Prostate gland (tissue), 2 donors: ENCODE measurements at regions not wholly inside any gene's neighbourhood (a gene's known extent, or its start where the extent isn't known, plus 50 kb on each side); places are given as distances from the start of the nearest gene placed in this dataset.

Source experiments
- DNase-seq: peaks from one replicate; pipeline ENCODE4 v3.0.0-alpha.2; 2019; ENCODE audit warnings: low spot score
- H3K27ac ChIP-seq, 2 donors: fragments of 200-600 bp; sonication (generic); 2 replicates each; pipeline ENCODE4 v1.5.1; 2017 to 2019
- H3K27me3 ChIP-seq: fragments of 200-600 bp; sonication (generic); replicated peaks from 2 replicates; pipeline ENCODE4 v1.5.1; 2019; ENCODE audit not compliant: insufficient read depth
- H3K36me3 ChIP-seq, 2 donors: fragments of 200-600 bp; sonication (generic); 1 replicate in 1 of 2; 2 replicates in 1 of 2; pipeline versions ENCODE4 v1.5.1 to v1.8.1; 2017 to 2019
- H3K4me1 ChIP-seq: fragments of 200-600 bp; sonication (generic); replicated peaks from 2 replicates; pipeline ENCODE4 v1.5.1; 2019
- H3K4me3 ChIP-seq, 2 donors: fragments of 200-600 bp; sonication (generic); 2 replicates each; pipeline ENCODE4 v1.5.1; 2017 to 2019
- H3K9me3 ChIP-seq: fragments of 200-600 bp; sonication (generic); 2 replicates; pipeline ENCODE4 v1.5.1; 2017
- POLR2A ChIP-seq: fragments of 450-650 bp; IDR thresholded peaks from one replicate; pipeline ENCODE4 v1.6.1; 2016; ENCODE audit warnings: antibody characterized with exemption, mild to moderate bottlenecking
- POLR2AphosphoS5 ChIP-seq: sonication (generic); formaldehyde crosslinking; IDR thresholded peaks from one replicate; pipeline ENCODE4 v1.6.1; 2017; ENCODE audit warnings: antibody characterized with exemption
- WGBS: methylation state at CpG from one replicate; pipeline ENCODE4 v1.1.5; 2018; 5-methylcytosine and 5-hydroxymethylcytosine counted together
- intact Hi-C: fragments of 100-400 bp; cut with DNase I; formaldehyde crosslinking; loops from one replicate; pipeline ENCODE4 v1.14.2; 2022
- TF ChIP-seq, protein P1 (sequence below), 4 experiments: fragments of 200-600 bp in 2 of 4; fragments of 450-650 bp in 2 of 4; sonication (generic) in 2 of 4; IDR thresholded peaks; 1 replicate in 3 of 4; 2 replicates in 1 of 4; pipeline ENCODE4 v1.5.1; 2016 to 2019; ENCODE audit warnings: antibody characterized with exemption in 4 of 4, mild to moderate bottlenecking in 2 of 4, moderate library complexity in 2 of 4

DNA sequence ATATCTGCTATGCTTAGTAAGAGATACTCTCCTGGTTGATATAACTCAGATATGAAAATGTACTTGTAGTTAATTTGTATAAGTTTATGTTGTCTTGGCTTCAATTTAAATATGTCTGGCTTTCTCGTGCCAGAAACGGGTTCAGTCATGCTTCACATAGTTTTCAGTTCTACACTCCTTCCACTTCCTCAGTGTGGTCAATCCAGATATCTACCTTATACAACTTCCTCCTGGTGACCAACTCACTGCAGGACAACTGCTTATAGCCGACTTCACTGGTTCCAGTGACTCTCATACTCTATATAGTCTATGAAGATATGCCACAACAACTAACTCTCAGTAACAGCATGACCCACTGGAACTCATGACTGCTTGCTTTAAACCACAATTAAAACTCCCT, 690.4 kb downstream of the SLCO4C1 start:
- Histone ChIP-seq H3K9me3 (no peaks in the 10 kb centered on the region), H3K4me1 (no peaks in the 10 kb centered on the region), H3K36me3 (no peaks in the 10 kb centered on the region), H3K27me3 (no peaks in the 10 kb centered on the region), H3K27ac (no peak overlapping the region), H3K4me3 (no peak overlapping the region)
- intact Hi-C loops: no loop called here
- DNase-seq: no peak
- TF ChIP-seq POLR2AphosphoS5 (no peak), POLR2A (no peak)
- TF ChIP-seq, protein P1, sequence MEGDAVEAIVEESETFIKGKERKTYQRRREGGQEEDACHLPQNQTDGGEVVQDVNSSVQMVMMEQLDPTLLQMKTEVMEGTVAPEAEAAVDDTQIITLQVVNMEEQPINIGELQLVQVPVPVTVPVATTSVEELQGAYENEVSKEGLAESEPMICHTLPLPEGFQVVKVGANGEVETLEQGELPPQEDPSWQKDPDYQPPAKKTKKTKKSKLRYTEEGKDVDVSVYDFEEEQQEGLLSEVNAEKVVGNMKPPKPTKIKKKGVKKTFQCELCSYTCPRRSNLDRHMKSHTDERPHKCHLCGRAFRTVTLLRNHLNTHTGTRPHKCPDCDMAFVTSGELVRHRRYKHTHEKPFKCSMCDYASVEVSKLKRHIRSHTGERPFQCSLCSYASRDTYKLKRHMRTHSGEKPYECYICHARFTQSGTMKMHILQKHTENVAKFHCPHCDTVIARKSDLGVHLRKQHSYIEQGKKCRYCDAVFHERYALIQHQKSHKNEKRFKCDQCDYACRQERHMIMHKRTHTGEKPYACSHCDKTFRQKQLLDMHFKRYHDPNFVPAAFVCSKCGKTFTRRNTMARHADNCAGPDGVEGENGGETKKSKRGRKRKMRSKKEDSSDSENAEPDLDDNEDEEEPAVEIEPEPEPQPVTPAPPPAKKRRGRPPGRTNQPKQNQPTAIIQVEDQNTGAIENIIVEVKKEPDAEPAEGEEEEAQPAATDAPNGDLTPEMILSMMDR (IDR thresholded peaks at IDR 0.05): no peak
- 76% methylated on average over 3 of the region's 3 CpGs for whole genome bisulfite sequencing

DNA sequence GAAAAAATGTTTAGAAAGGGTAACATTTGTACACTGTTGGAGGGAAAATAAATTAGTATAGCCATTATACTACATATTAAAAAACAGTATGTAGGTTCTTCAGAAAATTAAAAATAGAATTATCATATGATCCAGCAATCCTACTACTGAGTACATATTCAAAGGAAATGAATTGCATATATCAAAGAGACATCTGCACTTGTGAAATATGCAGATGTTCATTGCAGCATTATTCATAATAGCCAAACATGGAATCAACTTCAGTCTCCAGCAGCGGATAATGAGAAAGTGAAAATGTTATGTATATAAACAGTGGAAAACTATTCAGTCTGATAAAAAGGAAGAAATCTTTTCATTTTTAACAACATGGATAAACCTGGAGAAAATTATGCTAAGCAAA, 695.5 kb downstream of the SLCO4C1 start:
- Histone ChIP-seq H3K4me3 (no peak overlapping the region), H3K27ac (no peak overlapping the region), H3K27me3 (no peaks in the 10 kb centered on the region), H3K9me3 (no peaks in the 10 kb centered on the region), H3K36me3 (no peaks in the 10 kb centered on the region), H3K4me1 (no peaks in the 10 kb centered on the region)
- TF ChIP-seq POLR2AphosphoS5: no peak
- TF ChIP-seq POLR2A: no peak
- TF ChIP-seq, protein P1 (IDR thresholded peaks at IDR 0.05): no peak
- no peak for DNase-seq
- WGBS: 96% methylated on average over 1 of the region's 1 CpG
- intact Hi-C loops: no loop called here

DNA sequence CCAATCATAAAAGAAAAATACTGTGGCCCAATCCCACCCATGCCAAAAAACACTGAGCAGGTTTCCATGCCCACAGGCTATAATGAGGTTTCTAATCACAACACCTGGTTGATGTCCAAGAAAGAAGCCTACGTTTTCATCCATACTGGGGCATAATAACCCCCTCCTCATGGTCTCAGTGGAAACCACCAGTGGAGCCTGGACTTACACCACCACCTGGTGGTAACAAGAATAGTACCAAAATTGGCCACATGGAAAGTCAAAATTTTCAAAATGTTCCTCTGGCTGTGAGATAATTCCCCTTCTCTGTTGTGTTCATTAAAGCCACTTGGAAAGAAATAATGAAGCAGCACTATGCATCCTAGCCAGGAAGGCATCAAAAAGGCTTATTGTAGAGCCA, 687.3 kb upstream of the ST8SIA4 start:
- TF ChIP-seq, protein P1 (IDR thresholded peaks at IDR 0.05): no peak
- no peak for TF ChIP-seq POLR2A
- TF ChIP-seq POLR2AphosphoS5: no peak
- Histone ChIP-seq H3K27ac (no peak overlapping the region), H3K9me3 (no peaks in the 10 kb centered on the region), H3K27me3 (no peaks in the 10 kb centered on the region), H3K4me3 (no peak overlapping the region), H3K4me1 (no peaks in the 10 kb centered on the region), H3K36me3 (no peaks in the 10 kb centered on the region)
- no peak for DNase-seq
- intact Hi-C loops: no loop called here
- WGBS: 35% methylated on average over 1 of the region's 1 CpG

DNA sequence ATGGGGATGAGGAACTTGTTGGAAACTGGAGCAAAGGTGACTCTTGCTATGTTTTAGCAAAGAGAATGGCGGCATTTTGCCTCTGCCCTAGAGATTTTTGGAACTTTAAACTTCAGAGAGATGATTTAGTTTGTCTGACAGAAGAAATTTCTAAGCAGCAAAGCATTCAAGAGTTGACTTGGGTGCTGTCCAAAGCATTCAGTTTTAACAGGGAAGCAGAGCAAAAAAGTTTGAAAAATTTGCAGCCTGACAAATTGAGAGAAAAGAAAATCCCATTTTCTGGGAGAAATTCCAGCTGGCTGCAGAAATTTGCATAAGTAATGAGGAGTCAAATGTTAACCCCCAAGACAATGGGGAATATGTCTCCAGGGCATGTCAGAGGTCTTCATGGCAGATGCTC, 682.3 kb upstream of the ST8SIA4 start:
- Histone ChIP-seq H3K27ac (no peak overlapping the region), H3K9me3 (no peaks in the 10 kb centered on the region), H3K4me3 (no peak overlapping the region), H3K27me3 (no peaks in the 10 kb centered on the region), H3K4me1 (no peaks in the 10 kb centered on the region), H3K36me3 (no peaks in the 10 kb centered on the region)
- DNase-seq: no peak
- intact Hi-C loops: no loop called here
- WGBS: 57% methylated on average over 1 of the region's 1 CpG
- TF ChIP-seq POLR2A (no peak), POLR2AphosphoS5 (no peak)
- TF ChIP-seq, protein P1 (IDR thresholded peaks at IDR 0.05): no peak

DNA sequence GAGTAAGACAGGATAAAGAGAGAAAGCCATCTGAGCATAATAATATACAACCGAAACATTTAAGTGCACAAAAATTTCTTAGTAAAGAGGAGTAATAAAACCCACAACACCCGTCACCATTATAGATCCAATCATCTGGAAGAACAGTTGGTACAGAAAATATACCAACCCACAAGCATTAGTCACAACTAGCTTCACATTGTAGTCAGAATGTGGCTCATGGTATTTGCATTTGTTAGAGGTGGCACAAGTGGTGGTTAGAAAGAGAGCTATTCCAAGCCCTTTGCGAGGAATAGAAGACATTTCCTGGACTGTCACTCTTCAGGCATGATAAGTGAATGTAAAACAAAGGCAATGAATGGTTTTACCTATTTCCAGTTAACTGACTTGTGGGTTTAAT, 677.5 kb upstream of the ST8SIA4 start:
- TF ChIP-seq, protein P1 (IDR thresholded peaks at IDR 0.05): no peak
- TF ChIP-seq POLR2A (no peak), POLR2AphosphoS5 (no peak)
- 90% methylated on average over 3 of the region's 3 CpGs for WGBS
- H3K4me1 ChIP-seq: no peaks in the 10 kb centered on the region
- no peak overlapping the region for H3K4me3 ChIP-seq
- no peaks in the 10 kb centered on the region for H3K27me3 ChIP-seq
- no peaks in the 10 kb centered on the region for H3K9me3 ChIP-seq
- intact Hi-C loops: no loop called here
- no peak for DNase-seq
- H3K27ac ChIP-seq: no peak overlapping the region
- H3K36me3 ChIP-seq: no peaks in the 10 kb centered on the region
